ENCODE measurements at regions not wholly inside any gene's neighbourhood (a gene's known extent, or its start where the extent isn't known, plus 50 kb on each side); places are given as distances from the start of the nearest gene placed in this dataset.

DNA sequence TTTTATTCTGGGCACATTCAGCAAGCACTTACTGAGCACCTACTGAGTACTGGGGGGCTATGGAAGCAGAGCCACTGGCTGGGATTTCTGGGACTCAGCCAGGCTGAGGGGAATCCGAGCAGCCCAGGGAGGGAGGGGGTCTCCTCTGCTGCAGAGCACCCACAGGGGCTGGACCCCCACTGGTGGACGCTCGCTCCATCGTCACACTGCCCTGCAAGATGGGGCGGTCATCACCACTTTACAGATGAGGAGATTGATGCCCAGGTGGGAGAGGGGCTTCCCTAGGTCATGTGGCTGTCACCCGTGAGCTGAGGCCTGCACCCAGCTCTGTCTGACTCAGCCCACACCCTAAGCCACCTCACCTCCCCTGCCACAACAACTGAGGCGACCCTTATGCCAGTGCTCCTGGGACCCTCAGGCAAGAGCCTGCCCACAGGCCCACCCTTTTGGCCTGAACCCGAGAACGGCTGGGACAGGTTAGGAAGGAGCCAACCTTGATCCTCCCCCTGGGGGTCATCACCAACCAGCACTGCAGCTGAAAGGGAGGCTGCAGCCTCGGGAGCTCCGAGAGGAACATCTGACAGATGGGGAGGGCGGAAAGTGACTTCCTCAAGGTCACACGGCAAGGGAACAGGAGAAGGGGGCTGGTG is 74.4 kb downstream of the SERPINA3 start:
- no peak overlapping the region for H3K4me2 ChIP-seq (ENCODE audit: insufficient read depth, low read length)
- in situ Hi-C loops (cut with MboI) (no loop called here), intact Hi-C loops (cut with micrococcal nuclease) (loop anchor here (5.0 kb wide), 2 partner anchors 61 to 411 kb away; no protein-coding TSS in a partner anchor)
- no peak overlapping the region for H3K4me3 ChIP-seq
- H3K9me1 ChIP-seq (ENCODE audit: control insufficient read depth, insufficient read depth, low read length): no peaks in the 10 kb centered on the region
- ATAC-seq (no peak), DNase-seq (ENCODE audit: extremely low read depth in 1 of 4, low spot score in 3 of 4) (no peak), FAIRE-seq (no peak)
- CTCF ChIA-PET (ENCODE audit: low intra/inter-chr PET ratio): no interaction called here
- H4K20me1 ChIP-seq (replicated peaks; ENCODE audit: control insufficient read depth, insufficient read depth, low read length): no peaks in the 10 kb centered on the region
- 0% methylated on average over 4 of the region's 13 CpGs for WGBS (ENCODE audit: insufficient coverage, low coverage, missing lambda C conversion rate)
- H3K27ac ChIP-seq (ENCODE audit: extremely low read depth, low read depth, low read length): no peak overlapping the region
- BruUV-seq (replicated peaks): no TSS peak
- no peaks in the 10 kb centered on the region for H3K9me3 ChIP-seq (replicated peaks; ENCODE audit: control insufficient read depth, insufficient read depth, low read depth, low read length)
- no peak overlapping the region for H3K9ac ChIP-seq (ENCODE audit: insufficient read depth in 1 of 2, low read depth in 2 of 2, low read length in 2 of 2)
- no peaks in the 10 kb centered on the region for H3K36me3 ChIP-seq (ENCODE audit: control insufficient read depth, insufficient read depth, low read length)
- no peaks in the 10 kb centered on the region for H3K4me1 ChIP-seq (replicated peaks in 1 of 2; ENCODE audit: control insufficient read depth in 2 of 2, insufficient read depth in 2 of 2, low read length in 2 of 2)
- H3K27me3 ChIP-seq (ENCODE audit: control insufficient read depth in 2 of 2, insufficient read depth in 2 of 2, low read length in 2 of 2): peaks cover 0 to 30% of the 10 kb centered on the region in 2 experiments; a peak in 3 of 5 replicates
- no peaks in the 10 kb centered on the region for H3K79me2 ChIP-seq (ENCODE audit: control insufficient read depth, insufficient read depth, low read length)
- no peak overlapping the region for H2AFZ ChIP-seq (ENCODE audit: low read depth, low read length)
- POLR2A ChIA-PET: no interaction called here
- TF ChIP-seq ZNF140 (CRISPR knock-in tag; IDR thresholded peaks at IDR 0.05) (no peak), DIDO1 (tag; IDR thresholded peaks at IDR 0.05; ENCODE audit: low read depth) (no peak), ZNF217 (CRISPR knock-in tag; IDR thresholded peaks at IDR 0.05) (no peak), TSC22D4 (tag; IDR thresholded peaks at IDR 0.05) (no peak), RUNX1 (IDR thresholded peaks at IDR 0.05; ENCODE audit: low read depth) (no peak), CREBBP (IDR thresholded peaks at IDR 0.05; ENCODE audit: low read depth, low read length) (no peak), TCF3 (CRISPR knock-in tag; IDR thresholded peaks at IDR 0.05) (no peak), CREB1 (IDR thresholded peaks at IDR 0.05) (no peak), CREB1 (CRISPR knock-in tag; IDR thresholded peaks at IDR 0.05) (no peak), PPARD (CRISPR knock-in tag; IDR thresholded peaks at IDR 0.05) (no peak)
- TF ChIP-seq, protein P1, sequence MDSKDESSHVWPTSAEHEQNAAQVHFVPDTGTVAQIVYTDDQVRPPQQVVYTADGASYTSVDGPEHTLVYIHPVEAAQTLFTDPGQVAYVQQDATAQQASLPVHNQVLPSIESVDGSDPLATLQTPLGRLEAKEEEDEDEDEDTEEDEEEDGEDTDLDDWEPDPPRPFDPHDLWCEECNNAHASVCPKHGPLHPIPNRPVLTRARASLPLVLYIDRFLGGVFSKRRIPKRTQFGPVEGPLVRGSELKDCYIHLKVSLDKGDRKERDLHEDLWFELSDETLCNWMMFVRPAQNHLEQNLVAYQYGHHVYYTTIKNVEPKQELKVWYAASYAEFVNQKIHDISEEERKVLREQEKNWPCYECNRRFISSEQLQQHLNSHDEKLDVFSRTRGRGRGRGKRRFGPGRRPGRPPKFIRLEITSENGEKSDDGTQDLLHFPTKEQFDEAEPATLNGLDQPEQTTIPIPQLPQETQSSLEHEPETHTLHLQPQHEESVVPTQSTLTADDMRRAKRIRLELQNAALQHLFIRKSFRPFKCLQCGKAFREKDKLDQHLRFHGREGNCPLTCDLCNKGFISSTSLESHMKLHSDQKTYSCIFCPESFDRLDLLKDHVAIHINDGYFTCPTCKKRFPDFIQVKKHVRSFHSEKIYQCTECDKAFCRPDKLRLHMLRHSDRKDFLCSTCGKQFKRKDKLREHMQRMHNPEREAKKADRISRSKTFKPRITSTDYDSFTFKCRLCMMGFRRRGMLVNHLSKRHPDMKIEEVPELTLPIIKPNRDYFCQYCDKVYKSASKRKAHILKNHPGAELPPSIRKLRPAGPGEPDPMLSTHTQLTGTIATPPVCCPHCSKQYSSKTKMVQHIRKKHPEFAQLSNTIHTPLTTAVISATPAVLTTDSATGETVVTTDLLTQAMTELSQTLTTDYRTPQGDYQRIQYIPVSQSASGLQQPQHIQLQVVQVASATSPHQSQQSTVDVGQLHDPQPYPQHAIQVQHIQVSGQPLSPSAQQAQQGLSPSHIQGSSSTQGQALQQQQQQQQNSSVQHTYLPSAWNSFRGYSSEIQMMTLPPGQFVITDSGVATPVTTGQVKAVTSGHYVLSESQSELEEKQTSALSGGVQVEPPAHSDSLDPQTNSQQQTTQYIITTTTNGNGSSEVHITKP (IDR thresholded peaks at IDR 0.05; ENCODE audit: partially characterized antibody): no peak
- TF ChIP-seq, protein P2, sequence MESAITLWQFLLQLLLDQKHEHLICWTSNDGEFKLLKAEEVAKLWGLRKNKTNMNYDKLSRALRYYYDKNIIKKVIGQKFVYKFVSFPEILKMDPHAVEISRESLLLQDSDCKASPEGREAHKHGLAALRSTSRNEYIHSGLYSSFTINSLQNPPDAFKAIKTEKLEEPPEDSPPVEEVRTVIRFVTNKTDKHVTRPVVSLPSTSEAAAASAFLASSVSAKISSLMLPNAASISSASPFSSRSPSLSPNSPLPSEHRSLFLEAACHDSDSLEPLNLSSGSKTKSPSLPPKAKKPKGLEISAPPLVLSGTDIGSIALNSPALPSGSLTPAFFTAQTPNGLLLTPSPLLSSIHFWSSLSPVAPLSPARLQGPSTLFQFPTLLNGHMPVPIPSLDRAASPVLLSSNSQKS (CRISPR knock-in tag; IDR thresholded peaks at IDR 0.05): no peak
- TF ChIP-seq, protein P3, sequence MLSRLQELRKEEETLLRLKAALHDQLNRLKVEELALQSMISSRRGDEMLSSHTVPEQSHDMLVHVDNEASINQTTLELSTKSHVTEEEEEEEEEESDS (CRISPR knock-in tag; IDR thresholded peaks at IDR 0.05): no peak
- TF ChIP-seq, protein P4, sequence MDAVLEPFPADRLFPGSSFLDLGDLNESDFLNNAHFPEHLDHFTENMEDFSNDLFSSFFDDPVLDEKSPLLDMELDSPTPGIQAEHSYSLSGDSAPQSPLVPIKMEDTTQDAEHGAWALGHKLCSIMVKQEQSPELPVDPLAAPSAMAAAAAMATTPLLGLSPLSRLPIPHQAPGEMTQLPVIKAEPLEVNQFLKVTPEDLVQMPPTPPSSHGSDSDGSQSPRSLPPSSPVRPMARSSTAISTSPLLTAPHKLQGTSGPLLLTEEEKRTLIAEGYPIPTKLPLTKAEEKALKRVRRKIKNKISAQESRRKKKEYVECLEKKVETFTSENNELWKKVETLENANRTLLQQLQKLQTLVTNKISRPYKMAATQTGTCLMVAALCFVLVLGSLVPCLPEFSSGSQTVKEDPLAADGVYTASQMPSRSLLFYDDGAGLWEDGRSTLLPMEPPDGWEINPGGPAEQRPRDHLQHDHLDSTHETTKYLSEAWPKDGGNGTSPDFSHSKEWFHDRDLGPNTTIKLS (IDR thresholded peaks at IDR 0.05; ENCODE audit: borderline replicate concordance, low read depth): no peak
